WTC11 (cell line): ENCODE measurements at regions not wholly inside any gene's neighbourhood (a gene's known extent, or its start where the extent isn't known, plus 50 kb on each side); places are given as distances from the start of the nearest gene placed in this dataset.

Experiments used
- ATAC-seq: fragments of 200-7000 bp; cut with Tn5 transposase; 2 replicates; pipeline ENCODE4 v1.10.0; 2021; ENCODE audit warnings: mild to moderate bottlenecking, moderate library complexity
- CTCF ChIA-PET: fragments of 300-600 bp; sonication (Branson Sonifier 250); formaldehyde crosslinking; loops from one replicate; lab custom pipeline; 2021; ENCODE audit warnings: antibody characterized with exemption; lab: Charles Lee
- POLR2A ChIA-PET: fragments of 350-600 bp; sonication (Branson Sonifier 250); formaldehyde crosslinking; loops from one replicate; lab custom pipeline; 2021; ENCODE audit warnings: antibody characterized with exemption; lab: Charles Lee
- DNase-seq: peaks from one replicate; pipeline ENCODE4 v3.0.0; 2021; ENCODE audit warnings: low spot score
- H3K27ac Mint-ChIP-seq: 2 replicates; pipeline ENCODE4 v1.8.0; 2021; ENCODE audit warnings: mixed read lengths
- H3K27me3 Mint-ChIP-seq: 2 replicates; pipeline ENCODE4 v1.8.0; 2021; ENCODE audit warnings: low read depth, mild to moderate bottlenecking, moderate library complexity, mixed read lengths
- H3K36me3 Mint-ChIP-seq: 2 replicates; pipeline ENCODE4 v1.8.0; 2021; ENCODE audit warnings: mixed read lengths
- H3K4me1 Mint-ChIP-seq: 2 replicates; pipeline ENCODE4 v1.8.0; 2022; ENCODE audit warnings: mixed read lengths
- H3K4me3 Mint-ChIP-seq: 2 replicates; pipeline ENCODE4 v1.8.0; 2021; ENCODE audit warnings: mild to moderate bottlenecking, moderate library complexity, mixed read lengths
- H3K9me3 Mint-ChIP-seq: 2 replicates; pipeline ENCODE4 v1.8.0; 2021; ENCODE audit warnings: mixed read lengths
- FOXK1 ChIP-seq: sonication (generic); formaldehyde crosslinking; IDR thresholded peaks from 2 replicates; pipeline ENCODE4 v1.8.0; 2022; ENCODE audit warnings: mild to moderate bottlenecking, moderate library complexity, missing genetic modification reagents
- MXD4 ChIP-seq: fragments of 250-450 bp; sonication (Bioruptor Pico); IDR thresholded peaks from 2 replicates; pipeline ENCODE4 v1.8.0; 2021; ENCODE audit warnings: mild to moderate bottlenecking, moderate library complexity, borderline replicate concordance
- NR1H2 ChIP-seq: sonication (generic); formaldehyde crosslinking; IDR thresholded peaks from 2 replicates; pipeline ENCODE4 v1.9.0; 2021; ENCODE audit warnings: mild to moderate bottlenecking, moderate library complexity, missing genetic modification reagents
- OVOL2 ChIP-seq: fragments of 250-450 bp; sonication (Bioruptor Pico); IDR thresholded peaks from 2 replicates; pipeline ENCODE4 v1.9.0; 2021; ENCODE audit warnings: mild to moderate bottlenecking, borderline replicate concordance
- RORB ChIP-seq: fragments of 250-450 bp; sonication (Bioruptor Pico); IDR thresholded peaks from 2 replicates; pipeline ENCODE4 v1.9.0; 2021; ENCODE audit warnings: mild to moderate bottlenecking
- SMAD3 ChIP-seq: sonication (generic); formaldehyde crosslinking; IDR thresholded peaks from 2 replicates; pipeline ENCODE4 v1.8.0; 2022; ENCODE audit warnings: missing genetic modification reagents, mild to moderate bottlenecking, borderline replicate concordance
- SMAD4 ChIP-seq: sonication (generic); formaldehyde crosslinking; IDR thresholded peaks from 2 replicates; pipeline ENCODE4 v1.8.0; 2022; ENCODE audit warnings: mild to moderate bottlenecking, missing genetic modification reagents
- SP1 ChIP-seq: sonication (generic); formaldehyde crosslinking; conservative IDR thresholded peaks from 2 replicates; pipeline ENCODE4 v1.8.1; 2022; ENCODE audit warnings: missing genetic modification reagents
- TCF7 ChIP-seq: sonication (generic); formaldehyde crosslinking; IDR thresholded peaks from 2 replicates; pipeline ENCODE4 v1.8.0; 2022; ENCODE audit warnings: mild to moderate bottlenecking, low read depth, missing genetic modification reagents, moderate library complexity
- ZNF219 ChIP-seq: sonication (generic); formaldehyde crosslinking; IDR thresholded peaks from 2 replicates; pipeline ENCODE4 v1.8.0; 2023; ENCODE audit warnings: missing genetic modification reagents, mild to moderate bottlenecking, borderline replicate concordance
- ZNF232 ChIP-seq: sonication (generic); formaldehyde crosslinking; IDR thresholded peaks from 2 replicates; pipeline ENCODE4 v1.8.0; 2022; ENCODE audit warnings: mild to moderate bottlenecking, missing genetic modification reagents
- ZNF317 ChIP-seq: sonication (generic); formaldehyde crosslinking; IDR thresholded peaks from 2 replicates; pipeline ENCODE4 v1.8.1; 2023; ENCODE audit warnings: low read depth, mild to moderate bottlenecking, moderate library complexity, missing genetic modification reagents, borderline replicate concordance
- ZNF671 ChIP-seq: fragments of 250-450 bp; sonication (Bioruptor Pico); IDR thresholded peaks from 2 replicates; pipeline ENCODE4 v1.8.0; 2021; ENCODE audit warnings: mild to moderate bottlenecking
- TF ChIP-seq, protein P1 (sequence below): sonication (generic); formaldehyde crosslinking; IDR thresholded peaks from 2 replicates; pipeline ENCODE4 v1.8.0; 2022; ENCODE audit warnings: missing genetic modification reagents
- TF ChIP-seq, protein P2 (sequence below): fragments of 250-450 bp; sonication (Bioruptor Pico); conservative IDR thresholded peaks from 2 replicates; pipeline ENCODE4 v1.9.0; 2021; ENCODE audit warnings: mild to moderate bottlenecking
- TF ChIP-seq, protein P3 (sequence below): sonication (generic); formaldehyde crosslinking; IDR thresholded peaks from 2 replicates; pipeline ENCODE4 v1.8.0; 2022; ENCODE audit warnings: mild to moderate bottlenecking, missing genetic modification reagents
- TF ChIP-seq, protein P4 (sequence below): fragments of 250-450 bp; sonication (Bioruptor Pico); IDR thresholded peaks from 2 replicates; pipeline ENCODE4 v1.9.0; 2021; ENCODE audit warnings: mild to moderate bottlenecking
- TF ChIP-seq, protein P5 (sequence below): sonication (generic); formaldehyde crosslinking; IDR thresholded peaks from 2 replicates; pipeline ENCODE4 v1.8.0; 2023; ENCODE audit warnings: missing genetic modification reagents, mild to moderate bottlenecking, borderline replicate concordance
- TF ChIP-seq, protein P6 (sequence below): sonication (generic); formaldehyde crosslinking; IDR thresholded peaks from 2 replicates; pipeline ENCODE4 v1.8.1; 2023; ENCODE audit warnings: mild to moderate bottlenecking, moderate library complexity, missing genetic modification reagents
- TF ChIP-seq, protein P7 (sequence below): sonication (generic); formaldehyde crosslinking; IDR thresholded peaks from 2 replicates; pipeline ENCODE4 v1.8.0; 2022; ENCODE audit warnings: mild to moderate bottlenecking, missing genetic modification reagents

DNA sequence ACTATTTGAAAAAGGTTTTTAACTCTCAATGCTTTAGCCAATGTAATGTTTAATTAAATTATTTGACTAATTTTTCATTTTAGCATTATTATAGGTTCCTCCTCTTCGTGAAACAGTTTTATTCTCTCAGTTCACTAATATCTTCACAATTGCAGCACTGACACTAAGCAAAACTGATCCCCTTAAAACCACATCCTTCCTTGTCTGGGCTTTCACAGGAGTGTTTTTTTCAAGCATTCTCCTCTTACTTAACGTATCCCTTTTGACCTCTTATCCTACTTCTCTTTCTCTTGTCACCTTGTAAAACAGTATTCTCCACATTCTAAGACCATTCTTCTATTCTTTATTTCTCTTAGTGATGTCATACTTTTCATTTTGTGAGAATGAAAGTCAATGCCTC is 112.8 kb downstream of the DSC3 start:
- TF ChIP-seq, protein P1, sequence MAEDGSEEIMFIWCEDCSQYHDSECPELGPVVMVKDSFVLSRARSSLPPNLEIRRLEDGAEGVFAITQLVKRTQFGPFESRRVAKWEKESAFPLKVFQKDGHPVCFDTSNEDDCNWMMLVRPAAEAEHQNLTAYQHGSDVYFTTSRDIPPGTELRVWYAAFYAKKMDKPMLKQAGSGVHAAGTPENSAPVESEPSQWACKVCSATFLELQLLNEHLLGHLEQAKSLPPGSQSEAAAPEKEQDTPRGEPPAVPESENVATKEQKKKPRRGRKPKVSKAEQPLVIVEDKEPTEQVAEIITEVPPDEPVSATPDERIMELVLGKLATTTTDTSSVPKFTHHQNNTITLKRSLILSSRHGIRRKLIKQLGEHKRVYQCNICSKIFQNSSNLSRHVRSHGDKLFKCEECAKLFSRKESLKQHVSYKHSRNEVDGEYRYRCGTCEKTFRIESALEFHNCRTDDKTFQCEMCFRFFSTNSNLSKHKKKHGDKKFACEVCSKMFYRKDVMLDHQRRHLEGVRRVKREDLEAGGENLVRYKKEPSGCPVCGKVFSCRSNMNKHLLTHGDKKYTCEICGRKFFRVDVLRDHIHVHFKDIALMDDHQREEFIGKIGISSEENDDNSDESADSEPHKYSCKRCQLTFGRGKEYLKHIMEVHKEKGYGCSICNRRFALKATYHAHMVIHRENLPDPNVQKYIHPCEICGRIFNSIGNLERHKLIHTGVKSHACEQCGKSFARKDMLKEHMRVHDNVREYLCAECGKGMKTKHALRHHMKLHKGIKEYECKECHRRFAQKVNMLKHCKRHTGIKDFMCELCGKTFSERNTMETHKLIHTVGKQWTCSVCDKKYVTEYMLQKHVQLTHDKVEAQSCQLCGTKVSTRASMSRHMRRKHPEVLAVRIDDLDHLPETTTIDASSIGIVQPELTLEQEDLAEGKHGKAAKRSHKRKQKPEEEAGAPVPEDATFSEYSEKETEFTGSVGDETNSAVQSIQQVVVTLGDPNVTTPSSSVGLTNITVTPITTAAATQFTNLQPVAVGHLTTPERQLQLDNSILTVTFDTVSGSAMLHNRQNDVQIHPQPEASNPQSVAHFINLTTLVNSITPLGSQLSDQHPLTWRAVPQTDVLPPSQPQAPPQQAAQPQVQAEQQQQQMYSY (CRISPR knock-in tag): no peak
- no peak for TF ChIP-seq ZNF219
- TF ChIP-seq, protein P2, sequence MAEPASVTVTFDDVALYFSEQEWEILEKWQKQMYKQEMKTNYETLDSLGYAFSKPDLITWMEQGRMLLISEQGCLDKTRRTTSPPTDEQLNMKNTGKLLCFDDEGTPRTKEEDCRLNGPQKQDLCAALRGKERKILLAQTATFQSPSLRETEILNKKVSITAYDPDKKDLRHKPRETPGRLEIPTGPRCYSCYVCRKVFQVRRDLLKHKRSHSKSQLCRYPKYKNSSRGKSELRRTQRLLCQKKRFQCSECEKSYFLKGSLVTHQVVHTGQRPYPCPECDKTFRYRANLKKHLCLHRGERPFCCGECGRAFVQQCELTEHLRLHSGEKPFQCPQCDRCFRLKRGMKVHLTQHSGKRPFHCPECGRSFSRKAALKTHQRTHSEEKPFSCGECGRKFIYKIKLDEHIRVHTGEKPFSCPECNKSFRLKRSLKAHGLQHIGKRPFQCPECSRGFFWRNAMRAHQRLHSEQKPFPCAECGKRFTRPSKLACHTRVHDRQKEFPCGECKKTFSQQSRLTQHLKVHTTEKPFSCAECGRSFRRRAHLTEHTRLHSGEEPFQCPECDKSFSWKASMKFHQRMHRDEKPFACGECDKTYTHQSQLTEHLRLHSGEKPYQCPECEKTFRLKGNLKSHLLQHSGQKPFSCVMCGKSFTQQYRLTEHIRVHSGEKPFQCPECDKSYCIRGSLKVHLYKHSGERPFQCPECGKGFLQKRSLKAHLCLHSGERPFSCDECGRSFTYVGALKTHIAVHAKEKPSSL: no peak
- H3K27me3 Mint-ChIP-seq: no peaks in the 10 kb centered on the region; the same call in 1 of the 2 replicates
- CTCF ChIA-PET: no interaction called here
- ATAC-seq (no peak), DNase-seq (no peak)
- no peaks in the 10 kb centered on the region for H3K36me3 Mint-ChIP-seq
- H3K27ac Mint-ChIP-seq: no peak overlapping the region
- POLR2A ChIA-PET: no interaction called here
- H3K9me3 Mint-ChIP-seq: no peaks in the 10 kb centered on the region
- no peak overlapping the region for H3K4me3 Mint-ChIP-seq
- H3K4me1 Mint-ChIP-seq: peaks cover 2% of the 10 kb centered on the region; the same call in 1 of the 2 replicates

DNA sequence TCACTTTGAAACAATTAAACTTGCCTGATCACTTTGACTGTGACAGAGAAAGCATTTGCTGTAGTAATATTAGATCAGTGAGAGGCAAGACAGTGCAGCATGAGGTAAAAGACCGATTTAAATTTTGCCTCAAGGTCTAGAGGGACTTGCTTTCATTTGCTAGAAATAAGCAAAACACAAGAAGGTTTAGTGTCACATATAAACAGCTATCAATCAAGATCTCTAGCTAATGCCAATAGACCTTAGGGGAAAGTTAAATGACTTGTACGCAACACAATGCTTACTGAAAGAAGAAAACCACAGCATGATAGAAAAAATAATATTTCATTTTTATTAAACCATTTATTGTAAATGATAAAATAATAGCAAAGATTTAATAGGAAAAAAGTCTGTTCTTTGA is 113.5 kb downstream of the DSC3 start:
- Mint-ChIP-seq H3K27me3 (no peaks in the 10 kb centered on the region; the same call in 1 of the 2 replicates), H3K4me3 (no peak overlapping the region), H3K4me1 (peaks cover 2% of the 10 kb centered on the region; the same call in 1 of the 2 replicates), H3K27ac (no peak overlapping the region), H3K36me3 (no peaks in the 10 kb centered on the region), H3K9me3 (peaks cover 4% of the 10 kb centered on the region; the same call in 1 of the 2 replicates)
- ChIA-PET POLR2A (no interaction called here), CTCF (no interaction called here)
- DNase-seq (no peak), ATAC-seq (no peak)
- TF ChIP-seq OVOL2 (CRISPR knock-in tag) (no peak), SP1 (CRISPR knock-in tag) (no peak), RORB (CRISPR knock-in tag) (no peak), NR1H2 (CRISPR knock-in tag) (no peak), SMAD4 (CRISPR knock-in tag) (no peak), MXD4 (CRISPR knock-in tag) (no peak), SMAD3 (no peak), ZNF671 (CRISPR knock-in tag) (no peak), TCF7 (CRISPR knock-in tag) (no peak), ZNF232 (CRISPR knock-in tag) (no peak), FOXK1 (no peak), ZNF317 (CRISPR knock-in tag) (no peak)
- TF ChIP-seq, protein P3, sequence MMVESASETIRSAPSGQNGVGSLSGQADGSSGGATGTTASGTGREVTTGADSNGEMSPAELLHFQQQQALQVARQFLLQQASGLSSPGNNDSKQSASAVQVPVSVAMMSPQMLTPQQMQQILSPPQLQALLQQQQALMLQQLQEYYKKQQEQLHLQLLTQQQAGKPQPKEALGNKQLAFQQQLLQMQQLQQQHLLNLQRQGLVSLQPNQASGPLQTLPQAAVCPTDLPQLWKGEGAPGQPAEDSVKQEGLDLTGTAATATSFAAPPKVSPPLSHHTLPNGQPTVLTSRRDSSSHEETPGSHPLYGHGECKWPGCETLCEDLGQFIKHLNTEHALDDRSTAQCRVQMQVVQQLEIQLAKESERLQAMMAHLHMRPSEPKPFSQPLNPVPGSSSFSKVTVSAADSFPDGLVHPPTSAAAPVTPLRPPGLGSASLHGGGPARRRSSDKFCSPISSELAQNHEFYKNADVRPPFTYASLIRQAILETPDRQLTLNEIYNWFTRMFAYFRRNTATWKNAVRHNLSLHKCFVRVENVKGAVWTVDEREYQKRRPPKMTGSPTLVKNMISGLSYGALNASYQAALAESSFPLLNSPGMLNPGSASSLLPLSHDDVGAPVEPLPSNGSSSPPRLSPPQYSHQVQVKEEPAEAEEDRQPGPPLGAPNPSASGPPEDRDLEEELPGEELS (CRISPR knock-in tag): no peak
- TF ChIP-seq, protein P4, sequence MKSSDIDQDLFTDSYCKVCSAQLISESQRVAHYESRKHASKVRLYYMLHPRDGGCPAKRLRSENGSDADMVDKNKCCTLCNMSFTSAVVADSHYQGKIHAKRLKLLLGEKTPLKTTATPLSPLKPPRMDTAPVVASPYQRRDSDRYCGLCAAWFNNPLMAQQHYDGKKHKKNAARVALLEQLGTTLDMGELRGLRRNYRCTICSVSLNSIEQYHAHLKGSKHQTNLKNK (CRISPR knock-in tag): no peak
- TF ChIP-seq, protein P5, sequence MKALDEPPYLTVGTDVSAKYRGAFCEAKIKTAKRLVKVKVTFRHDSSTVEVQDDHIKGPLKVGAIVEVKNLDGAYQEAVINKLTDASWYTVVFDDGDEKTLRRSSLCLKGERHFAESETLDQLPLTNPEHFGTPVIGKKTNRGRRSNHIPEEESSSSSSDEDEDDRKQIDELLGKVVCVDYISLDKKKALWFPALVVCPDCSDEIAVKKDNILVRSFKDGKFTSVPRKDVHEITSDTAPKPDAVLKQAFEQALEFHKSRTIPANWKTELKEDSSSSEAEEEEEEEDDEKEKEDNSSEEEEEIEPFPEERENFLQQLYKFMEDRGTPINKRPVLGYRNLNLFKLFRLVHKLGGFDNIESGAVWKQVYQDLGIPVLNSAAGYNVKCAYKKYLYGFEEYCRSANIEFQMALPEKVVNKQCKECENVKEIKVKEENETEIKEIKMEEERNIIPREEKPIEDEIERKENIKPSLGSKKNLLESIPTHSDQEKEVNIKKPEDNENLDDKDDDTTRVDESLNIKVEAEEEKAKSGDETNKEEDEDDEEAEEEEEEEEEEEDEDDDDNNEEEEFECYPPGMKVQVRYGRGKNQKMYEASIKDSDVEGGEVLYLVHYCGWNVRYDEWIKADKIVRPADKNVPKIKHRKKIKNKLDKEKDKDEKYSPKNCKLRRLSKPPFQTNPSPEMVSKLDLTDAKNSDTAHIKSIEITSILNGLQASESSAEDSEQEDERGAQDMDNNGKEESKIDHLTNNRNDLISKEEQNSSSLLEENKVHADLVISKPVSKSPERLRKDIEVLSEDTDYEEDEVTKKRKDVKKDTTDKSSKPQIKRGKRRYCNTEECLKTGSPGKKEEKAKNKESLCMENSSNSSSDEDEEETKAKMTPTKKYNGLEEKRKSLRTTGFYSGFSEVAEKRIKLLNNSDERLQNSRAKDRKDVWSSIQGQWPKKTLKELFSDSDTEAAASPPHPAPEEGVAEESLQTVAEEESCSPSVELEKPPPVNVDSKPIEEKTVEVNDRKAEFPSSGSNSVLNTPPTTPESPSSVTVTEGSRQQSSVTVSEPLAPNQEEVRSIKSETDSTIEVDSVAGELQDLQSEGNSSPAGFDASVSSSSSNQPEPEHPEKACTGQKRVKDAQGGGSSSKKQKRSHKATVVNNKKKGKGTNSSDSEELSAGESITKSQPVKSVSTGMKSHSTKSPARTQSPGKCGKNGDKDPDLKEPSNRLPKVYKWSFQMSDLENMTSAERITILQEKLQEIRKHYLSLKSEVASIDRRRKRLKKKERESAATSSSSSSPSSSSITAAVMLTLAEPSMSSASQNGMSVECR (CRISPR knock-in tag): no peak
- TF ChIP-seq, protein P6, sequence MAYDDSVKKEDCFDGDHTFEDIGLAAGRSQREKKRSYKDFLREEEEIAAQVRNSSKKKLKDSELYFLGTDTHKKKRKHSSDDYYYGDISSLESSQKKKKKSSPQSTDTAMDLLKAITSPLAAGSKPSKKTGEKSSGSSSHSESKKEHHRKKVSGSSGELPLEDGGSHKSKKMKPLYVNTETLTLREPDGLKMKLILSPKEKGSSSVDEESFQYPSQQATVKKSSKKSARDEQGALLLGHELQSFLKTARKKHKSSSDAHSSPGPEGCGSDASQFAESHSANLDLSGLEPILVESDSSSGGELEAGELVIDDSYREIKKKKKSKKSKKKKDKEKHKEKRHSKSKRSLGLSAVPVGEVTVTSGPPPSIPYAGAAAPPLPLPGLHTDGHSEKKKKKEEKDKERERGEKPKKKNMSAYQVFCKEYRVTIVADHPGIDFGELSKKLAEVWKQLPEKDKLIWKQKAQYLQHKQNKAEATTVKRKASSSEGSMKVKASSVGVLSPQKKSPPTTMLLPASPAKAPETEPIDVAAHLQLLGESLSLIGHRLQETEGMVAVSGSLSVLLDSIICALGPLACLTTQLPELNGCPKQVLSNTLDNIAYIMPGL (CRISPR knock-in tag): no peak
- TF ChIP-seq, protein P7, sequence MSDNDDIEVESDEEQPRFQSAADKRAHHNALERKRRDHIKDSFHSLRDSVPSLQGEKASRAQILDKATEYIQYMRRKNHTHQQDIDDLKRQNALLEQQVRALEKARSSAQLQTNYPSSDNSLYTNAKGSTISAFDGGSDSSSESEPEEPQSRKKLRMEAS: no peak
